HG03432 (cell line): ENCODE measurements at regions not wholly inside any gene's neighbourhood (a gene's known extent, or its start where the extent isn't known, plus 50 kb on each side); places are given as distances from the start of the nearest gene placed in this dataset.
"Not testable (repeated sequence)": the region's sequence is repeated elsewhere in the genome, so short reads cannot be mapped to it uniquely, and the experiment has no call there.

Source experiments
- ATAC-seq: cut with Tn5 transposase; IDR thresholded peaks from one replicate; pipeline ENCODE4 v1.9.1; 2021; ENCODE audit warnings: mild to moderate bottlenecking, moderate library complexity; ENCODE audit not compliant: unreplicated experiment

DNA sequence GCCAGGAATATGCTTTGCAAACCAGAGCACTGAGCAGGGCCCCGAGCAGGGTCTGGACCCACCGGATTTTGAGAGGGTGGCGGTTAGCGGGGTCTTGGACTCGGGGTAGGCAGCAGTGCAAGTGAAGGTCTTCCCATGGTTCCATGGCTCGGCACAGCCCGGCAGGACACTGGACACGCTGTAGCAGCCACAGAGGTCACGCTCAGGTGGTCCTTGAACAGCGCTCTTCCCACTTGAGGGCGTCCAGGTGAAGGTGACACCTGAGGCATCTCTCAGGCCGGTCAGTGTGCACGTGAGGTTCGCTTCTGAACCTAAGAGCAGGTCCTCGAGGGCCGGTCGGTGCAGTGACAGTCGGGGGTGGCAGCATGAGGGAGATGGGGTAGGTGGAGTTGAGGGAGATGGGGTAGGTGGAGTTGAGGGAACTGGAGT lies 181.4 kb downstream of the TMEM121 start:
- not testable (repeated sequence) for ATAC-seq

DNA sequence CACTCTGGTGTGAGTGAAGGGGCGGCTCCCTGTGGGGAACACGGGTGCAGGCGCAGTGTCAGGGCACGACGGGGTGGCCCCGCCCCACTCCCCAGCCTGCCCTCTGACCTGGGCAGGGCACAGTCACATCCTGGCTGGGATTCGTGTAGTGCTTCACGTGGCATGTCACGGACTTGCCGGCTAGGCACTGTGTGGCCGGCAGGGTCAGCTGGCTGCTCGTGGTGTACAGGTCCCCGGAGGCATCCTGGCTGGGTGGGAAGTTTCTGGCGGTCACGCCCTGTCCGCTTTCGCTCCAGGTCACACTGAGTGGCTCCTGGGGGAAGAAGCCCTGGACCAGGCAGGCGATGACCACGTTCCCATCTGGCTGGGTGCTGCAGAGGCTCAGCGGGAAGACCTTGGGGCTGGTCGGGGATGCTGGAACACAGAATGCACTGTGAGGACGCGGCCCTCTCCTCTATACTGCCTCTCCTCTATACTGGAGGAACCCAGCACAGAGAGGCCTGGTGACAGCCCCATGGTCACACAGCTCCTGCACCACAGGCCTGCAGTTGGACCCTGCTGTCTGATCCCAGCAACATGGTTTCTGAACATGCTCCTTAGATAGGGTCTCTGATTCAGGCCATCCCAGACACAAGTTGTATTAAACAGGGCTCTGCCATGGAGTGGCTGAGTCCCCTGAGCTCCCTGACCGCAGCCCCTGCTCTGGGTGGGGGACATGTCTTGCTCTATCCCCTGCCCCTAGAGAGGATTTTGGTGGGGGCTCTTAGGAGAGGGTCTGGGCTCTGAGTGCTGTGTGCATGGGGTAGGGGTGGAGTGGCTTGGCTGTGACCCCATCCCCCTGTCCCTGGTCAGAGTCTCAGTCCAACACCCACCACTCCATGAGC lies 182.1 kb downstream of the TMEM121 start:
- not testable (repeated sequence) for ATAC-seq

- ATAC-seq = no peak
Measured at GRCh38 chr14:105709281-105710118, 183.1 kb downstream of the TMEM121 start.

GRCh38 chr14:105710119-105711043 lies 184.0 kb downstream of the TMEM121 start:
- ATAC-seq = no peak

GRCh38 chr14:105711044-105711620 lies 184.7 kb downstream of the TMEM121 start:
- no peak for ATAC-seq

DNA sequence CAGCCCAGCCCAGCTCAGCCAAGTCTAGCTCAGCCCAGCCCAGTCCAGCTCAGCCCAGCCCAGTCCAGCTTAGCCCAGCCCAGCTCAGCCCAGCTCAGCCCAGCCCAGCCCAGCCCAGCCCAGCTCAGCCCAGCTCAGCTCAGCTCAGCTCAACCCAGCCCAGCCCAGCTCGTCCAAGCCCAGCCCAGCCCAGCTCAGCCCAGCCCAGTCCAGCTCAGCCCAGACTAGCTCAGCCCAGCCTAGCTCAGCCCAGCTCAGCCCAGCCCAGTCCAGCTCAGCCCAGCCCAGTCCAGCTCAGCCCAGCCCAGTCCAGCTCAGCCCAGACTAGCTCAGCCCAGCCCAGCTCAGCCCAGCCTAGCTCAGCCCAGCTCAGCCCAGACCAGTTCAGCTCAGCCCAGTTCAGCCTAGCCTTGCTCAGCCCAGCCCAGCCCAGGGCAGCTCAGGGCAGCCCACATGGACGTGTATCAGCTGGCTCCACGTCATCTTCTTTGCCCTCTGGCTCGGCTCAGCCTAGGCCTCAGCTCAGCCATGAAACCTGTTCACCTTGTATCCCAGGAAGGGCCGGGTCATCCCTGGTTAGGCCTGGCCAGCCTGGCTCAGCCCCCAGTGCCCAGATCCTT lies 185.6 kb downstream of the TMEM121 start:
- ATAC-seq = no peak

DNA sequence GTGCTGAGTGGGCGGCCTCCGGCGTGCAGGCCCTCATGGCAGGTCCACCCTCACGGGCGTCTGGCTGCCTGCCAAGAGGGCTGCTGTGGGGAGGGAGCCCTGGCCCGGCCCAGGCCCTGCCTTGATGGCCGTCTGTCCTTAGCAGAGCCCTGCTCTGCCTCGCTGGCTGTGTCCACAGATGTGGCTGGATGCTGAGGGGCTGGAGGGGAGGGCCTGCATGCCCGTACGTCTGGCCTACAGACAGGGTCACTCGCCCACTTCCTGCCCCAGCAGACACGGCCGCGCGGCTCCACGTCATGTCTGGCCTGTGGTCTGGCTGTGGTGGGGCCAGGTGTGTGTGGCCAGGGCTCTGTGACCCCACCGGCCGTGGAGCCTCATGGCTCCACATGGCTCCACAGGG lies 186.3 kb downstream of the TMEM121 start:
- not testable (repeated sequence) for ATAC-seq

DNA sequence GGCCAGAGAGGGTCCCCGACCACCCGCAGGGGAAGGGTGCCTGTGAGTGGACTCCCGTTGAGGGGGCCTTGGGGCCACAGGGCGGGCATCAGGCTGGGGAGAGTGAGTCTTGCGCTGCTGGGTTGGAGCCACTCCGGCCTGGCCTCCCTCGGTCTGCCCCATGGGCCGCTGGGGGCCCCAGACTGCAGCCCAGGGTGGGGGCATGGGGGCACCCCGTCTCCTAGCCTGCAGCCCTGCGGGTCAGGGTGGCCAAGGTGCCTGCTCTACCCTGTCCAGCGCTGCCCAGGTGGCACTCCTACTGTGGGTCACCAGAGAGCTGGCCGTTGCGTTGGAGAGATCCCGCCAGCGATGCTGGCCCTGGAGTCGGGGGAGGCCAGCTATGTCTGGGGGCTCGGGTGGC lies 186.8 kb downstream of the TMEM121 start:
- ATAC-seq = not testable (repeated sequence)

- not testable (repeated sequence) for ATAC-seq
Measured at GRCh38 chr14:105713836-105714235, 187.5 kb downstream of the TMEM121 start.

DNA sequence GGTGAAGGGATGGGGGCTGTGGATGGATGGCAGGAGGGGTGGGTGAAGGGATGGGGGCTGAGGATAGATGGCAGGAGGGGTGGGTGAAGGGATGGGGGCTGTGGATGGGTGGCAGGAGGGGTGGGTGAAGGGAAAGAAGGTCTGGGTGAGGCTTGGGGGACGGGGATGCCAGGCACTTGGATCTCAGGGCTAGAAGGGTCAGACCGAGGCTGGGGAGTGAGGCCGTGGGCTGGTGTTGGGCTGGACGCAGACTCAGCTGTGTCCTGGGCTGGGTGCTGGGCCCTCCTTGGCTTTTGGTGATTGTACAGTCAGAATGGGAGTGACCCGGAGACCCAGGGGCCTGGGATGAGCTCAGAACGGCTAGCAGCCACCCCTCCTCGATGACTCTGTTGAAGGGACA lies 192.4 kb downstream of the TMEM121 start:
- ATAC-seq = not testable (repeated sequence)

GRCh38 chr14:105720106-105720505 lies 193.7 kb downstream of the TMEM121 start:
- not testable (repeated sequence) for ATAC-seq

GRCh38 chr14:105720852-105721601 lies 194.6 kb downstream of the TMEM121 start:
- not testable (repeated sequence) for ATAC-seq

DNA sequence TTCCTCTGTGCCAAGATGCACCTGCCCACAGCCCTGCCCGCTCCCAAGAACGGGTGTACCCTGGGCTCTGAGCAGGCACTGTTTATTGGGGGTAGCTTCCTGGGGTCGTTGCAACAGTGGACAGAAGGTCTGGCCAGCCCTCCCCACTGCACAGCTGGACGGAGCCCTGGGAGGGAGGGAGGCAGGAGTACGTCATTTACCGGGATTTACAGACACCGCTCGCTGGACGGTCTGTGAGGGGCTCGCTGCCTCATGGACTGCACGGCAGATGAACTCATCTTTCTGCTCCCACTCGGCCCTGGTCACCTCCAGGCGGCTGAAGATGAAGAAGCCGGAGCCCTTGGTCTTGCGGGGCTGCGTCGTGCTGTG lies 195.2 kb downstream of the TMEM121 start:
- ATAC-seq = not testable (repeated sequence)

DNA sequence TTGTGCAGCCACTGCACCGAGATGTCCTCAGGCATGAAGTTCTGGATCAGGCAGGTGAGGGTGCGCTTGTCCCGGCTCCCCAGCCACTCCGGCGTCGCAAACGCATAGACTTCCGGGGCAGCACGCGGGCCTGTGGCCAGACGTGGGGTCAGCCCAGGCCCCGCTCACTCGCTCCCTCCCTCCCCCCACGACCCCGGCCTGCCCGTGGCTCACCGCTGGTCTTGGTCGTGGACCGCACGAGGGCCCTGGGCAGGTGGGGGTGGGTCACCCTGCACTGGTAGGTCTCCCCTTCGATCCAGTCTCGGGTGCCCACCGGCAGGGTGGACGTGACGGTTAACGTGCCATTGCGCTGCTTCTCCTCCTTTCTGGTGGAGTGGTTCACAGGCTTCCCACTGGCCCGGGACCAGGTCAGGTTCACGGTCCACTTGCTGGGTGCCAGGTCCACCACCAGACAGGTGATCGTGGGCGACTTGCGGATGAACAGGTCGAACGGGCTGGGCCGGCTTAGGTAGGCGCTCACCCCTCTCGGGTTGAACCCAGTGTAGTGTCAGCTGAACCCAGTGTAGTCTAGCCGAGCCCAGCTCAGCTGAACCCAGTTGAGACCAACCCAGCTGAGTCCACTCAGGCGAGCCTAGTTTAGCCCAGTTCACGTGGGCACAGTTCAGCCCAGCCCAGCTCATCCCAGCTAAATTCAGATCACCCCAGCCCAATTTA lies 195.8 kb downstream of the TMEM121 start:
- ATAC-seq = not testable (repeated sequence)

- ATAC-seq = not testable (repeated sequence)
Measured at GRCh38 chr14:105723271-105723670, 196.9 kb downstream of the TMEM121 start.

DNA sequence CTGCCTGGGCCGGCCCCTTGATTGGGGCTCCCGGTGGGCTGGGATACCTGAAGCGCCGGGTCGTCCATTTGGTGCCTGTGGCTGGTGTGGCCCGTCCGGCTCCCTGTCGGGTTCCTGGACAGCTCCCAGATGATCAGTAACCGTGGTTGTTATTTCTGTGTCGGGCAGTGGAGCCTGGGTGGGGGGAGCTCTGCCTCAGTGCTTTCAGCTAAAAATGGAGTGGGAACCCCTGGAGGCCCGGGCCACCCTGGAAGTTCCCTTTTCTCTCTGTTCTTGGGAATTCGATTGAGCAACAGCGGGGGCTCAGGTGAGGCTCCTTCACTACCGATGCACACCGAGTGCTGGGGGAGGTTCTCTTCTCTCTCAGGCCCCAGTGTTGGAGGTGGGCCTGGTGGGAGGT lies 197.4 kb downstream of the TMEM121 start:
- not testable (repeated sequence) for ATAC-seq

- ATAC-seq = not testable (repeated sequence)
Measured at GRCh38 chr14:105729825-105730368, 203.5 kb downstream of the TMEM121 start.

DNA sequence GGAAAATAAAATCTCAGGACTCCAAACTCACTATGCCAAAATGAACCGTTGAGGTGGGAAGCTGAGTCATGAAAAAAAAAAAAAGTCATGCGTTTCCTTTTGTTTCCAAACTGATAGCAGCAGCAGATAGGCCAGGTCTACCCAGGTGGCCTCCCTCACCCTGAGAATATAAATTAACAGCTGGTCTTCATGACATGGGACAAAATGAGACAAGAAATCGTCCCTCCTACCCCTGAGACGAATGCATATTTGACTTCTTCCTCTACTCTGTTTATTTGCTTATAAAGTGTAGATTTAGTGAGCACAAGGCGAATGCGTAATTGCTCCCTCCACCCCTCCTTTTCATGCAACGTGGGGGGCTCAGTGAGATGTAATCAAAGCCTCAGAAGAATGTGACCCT lies 204.3 kb downstream of the TMEM121 start:
- ATAC-seq = not testable (repeated sequence)
